ENCODE measurements at regions not wholly inside any gene's neighbourhood (a gene's known extent, or its start where the extent isn't known, plus 50 kb on each side); places are given as distances from the start of the nearest gene placed in this dataset.

- peak; percentile 18 for DNase-seq (ENCODE audit: low read depth)
Observed at GRCh38 chr5:18220631-18221030, 586.4 kb downstream of the TAF11L14 start.

GRCh38 chr5:18236386-18236785 is 602.1 kb downstream of the TAF11L14 start:
- DNase-seq (ENCODE audit: low read depth): no peak

GRCh38 chr5:18238321-18238720 is 604.1 kb downstream of the TAF11L14 start:
- no peak for DNase-seq (ENCODE audit: low read depth)

GRCh38 chr5:18240971-18241370 is 606.7 kb downstream of the TAF11L14 start:
- DNase-seq (ENCODE audit: low read depth): no peak

- no peak for DNase-seq (ENCODE audit: low read depth)
Observed at GRCh38 chr5:18243846-18244245, 609.6 kb downstream of the TAF11L14 start.

- no peak for DNase-seq (ENCODE audit: low read depth)
Observed at GRCh38 chr5:18244309-18244708, 610.0 kb downstream of the TAF11L14 start.

- DNase-seq (ENCODE audit: low read depth): no peak
Observed at GRCh38 chr5:18252559-18252958, 618.3 kb downstream of the TAF11L14 start.

GRCh38 chr5:18264126-18264882 is 630.0 kb downstream of the TAF11L14 start:
- no peak for DNase-seq (ENCODE audit: low read depth)

GRCh38 chr5:18270635-18271338 is 636.5 kb downstream of the TAF11L14 start:
- no peak for DNase-seq (ENCODE audit: low read depth)

GRCh38 chr5:18276939-18277338 is 642.7 kb downstream of the TAF11L14 start:
- DNase-seq (ENCODE audit: low read depth): no peak

GRCh38 chr5:18281947-18282581 is 647.8 kb downstream of the TAF11L14 start:
- DNase-seq (ENCODE audit: low read depth): peak; percentile 49

GRCh38 chr5:18285257-18285656 is 651.0 kb downstream of the TAF11L14 start:
- no peak for DNase-seq (ENCODE audit: low read depth)

GRCh38 chr5:18292146-18292545 is 657.9 kb downstream of the TAF11L14 start:
- no peak for DNase-seq (ENCODE audit: low read depth)

- peak; percentile 31 for DNase-seq (ENCODE audit: low read depth)
Observed at GRCh38 chr5:18295696-18296095, 661.4 kb downstream of the TAF11L14 start.

- no peak for DNase-seq (ENCODE audit: low read depth)
Observed at GRCh38 chr5:18299166-18299565, 664.9 kb downstream of the TAF11L14 start.

- DNase-seq (ENCODE audit: low read depth): peak; percentile 28
Observed at GRCh38 chr5:18305288-18305924, 671.1 kb downstream of the TAF11L14 start.

- no peak for DNase-seq (ENCODE audit: low read depth)
Observed at GRCh38 chr5:18311266-18311665, 677.0 kb downstream of the TAF11L14 start.

- DNase-seq (ENCODE audit: low read depth): no peak
Observed at GRCh38 chr5:18312016-18312415, 677.8 kb downstream of the TAF11L14 start.

- DNase-seq (ENCODE audit: low read depth): peak; percentile 26
Observed at GRCh38 chr5:18314192-18314778, 680.0 kb downstream of the TAF11L14 start.

- no peak for DNase-seq (ENCODE audit: low read depth)
Observed at GRCh38 chr5:18321262-18321942, 687.1 kb downstream of the TAF11L14 start.

- no peak for DNase-seq (ENCODE audit: low read depth)
Observed at GRCh38 chr5:18323891-18324290, 689.6 kb downstream of the TAF11L14 start.

Data from M059J (cell line).